Hepatocyte (in vitro differentiated cells): ENCODE measurements at regions not wholly inside any gene's neighbourhood (a gene's known extent, or its start where the extent isn't known, plus 50 kb on each side); places are given as distances from the start of the nearest gene placed in this dataset.
"Not testable (repeated sequence)": the region's sequence is repeated elsewhere in the genome, so short reads cannot be mapped to it uniquely, and the experiment has no call there.

Experiments used
- DNase-seq: peaks from one replicate; pipeline ENCODE4 v3.0.0-alpha.2; 2016; ENCODE audit warnings: low spot score
- H2AFZ ChIP-seq: fragments of 200-600 bp; sonication (generic); 2 replicates; pipeline ENCODE4 v1.6.0; 2016; ENCODE audit warnings: antibody characterized with exemption, mild to moderate bottlenecking
- H3K27ac ChIP-seq: fragments of 200-600 bp; sonication (generic); 2 replicates; pipeline ENCODE4 v1.5.1; 2016; ENCODE audit warnings: mild to moderate bottlenecking
- H3K27me3 ChIP-seq: fragments of 200-600 bp; sonication (generic); 2 replicates; pipeline ENCODE4 v1.6.1; 2016
- H3K36me3 ChIP-seq: fragments of 200-600 bp; sonication (generic); replicated peaks from 2 replicates; pipeline ENCODE4 v1.5.1; 2016; ENCODE audit warnings: low read depth; ENCODE audit not compliant: insufficient read depth
- H3K4me1 ChIP-seq: fragments of 200-600 bp; sonication (generic); 2 replicates; pipeline ENCODE4 v1.5.1; 2016; ENCODE audit warnings: mild to moderate bottlenecking, moderate library complexity; ENCODE audit not compliant: insufficient read depth
- H3K4me2 ChIP-seq: fragments of 200-600 bp; sonication (generic); 2 replicates; pipeline ENCODE4 v1.6.0; 2016
- H3K4me3 ChIP-seq: fragments of 200-600 bp; sonication (generic); 2 replicates; pipeline ENCODE4 v1.5.1; 2016; ENCODE audit warnings: mild to moderate bottlenecking
- H3K79me2 ChIP-seq: fragments of 200-600 bp; sonication (generic); 2 replicates; pipeline ENCODE4 v1.6.0; 2017; ENCODE audit warnings: mild to moderate bottlenecking
- H3K9me2 ChIP-seq: fragments of 200-600 bp; sonication (generic); replicated peaks from 2 replicates; pipeline ENCODE4 v1.6.0; 2017; ENCODE audit warnings: mild to moderate bottlenecking; ENCODE audit not compliant: insufficient read depth
- H3K9me3 ChIP-seq: fragments of 200-600 bp; sonication (generic); 2 replicates; pipeline ENCODE4 v1.5.1; 2016; ENCODE audit warnings: low read depth, mild to moderate bottlenecking
- H4K20me1 ChIP-seq: fragments of 200-600 bp; sonication (generic); 2 replicates; pipeline ENCODE4 v1.6.0; 2016; ENCODE audit warnings: mild to moderate bottlenecking; ENCODE audit not compliant: insufficient read depth, poor library complexity, severe bottlenecking
- CTCF ChIP-seq: fragments of 200-600 bp; sonication (generic); IDR thresholded peaks from 2 replicates; pipeline ENCODE4 v1.5.1; 2016; ENCODE audit warnings: antibody characterized with exemption, mild to moderate bottlenecking; ENCODE audit not compliant: poor library complexity
- EZH2 ChIP-seq: fragments of 200-600 bp; sonication (generic); IDR thresholded peaks from 2 replicates; pipeline ENCODE4 v1.6.1; 2016; ENCODE audit warnings: antibody characterized with exemption, mild to moderate bottlenecking, borderline replicate concordance
- EZH2phosphoT487 ChIP-seq: fragments of 200-600 bp; sonication (generic); IDR thresholded peaks from one replicate; pipeline ENCODE4 v1.6.1; 2018; ENCODE audit warnings: antibody characterized with exemption, mild to moderate bottlenecking, low read depth, moderate library complexity; ENCODE audit not compliant: unreplicated experiment, severe bottlenecking
- WGBS: methylation state at CpG from one replicate; pipeline ENCODE4 v1.1.6; 2016; ENCODE audit warnings: low lambda C conversion rate; ENCODE audit errors: missing lambda C conversion rate; 5-methylcytosine and 5-hydroxymethylcytosine counted together

GRCh38 chr6:27797960-27798359 lies 114.2 kb downstream of the OR2B2 start:
- no peaks in the 10 kb centered on the region for H3K27me3 ChIP-seq
- 81% methylated on average over 1 of the region's 1 CpG for WGBS
- H3K4me3 ChIP-seq = no peak overlapping the region
- no peaks in the 10 kb centered on the region for H3K79me2 ChIP-seq
- H3K9me2 ChIP-seq = no peaks in the 10 kb centered on the region
- no peaks in the 10 kb centered on the region for H3K36me3 ChIP-seq
- H3K4me2 ChIP-seq = no peak overlapping the region
- no peak overlapping the region for H2AFZ ChIP-seq
- peaks cover 6% of the 10 kb centered on the region for H3K4me1 ChIP-seq
- TF ChIP-seq CTCF = no peak
- no peak for TF ChIP-seq EZH2phosphoT487
- no peak for TF ChIP-seq EZH2
- no peaks in the 10 kb centered on the region for H4K20me1 ChIP-seq
- no peaks in the 10 kb centered on the region for H3K9me3 ChIP-seq
- H3K27ac ChIP-seq = no peak overlapping the region
- no peak for DNase-seq

GRCh38 chr6:27796736-27797481 lies 115.3 kb downstream of the OR2B2 start:
- not testable (repeated sequence) for H3K4me1 ChIP-seq, H3K9me3 ChIP-seq, H3K36me3 ChIP-seq, H4K20me1 ChIP-seq, H3K4me3 ChIP-seq, H3K9me2 ChIP-seq, H3K27ac ChIP-seq, H3K79me2 ChIP-seq, H3K4me2 ChIP-seq, H3K27me3 ChIP-seq, DNase-seq, H2AFZ ChIP-seq
- 88% methylated on average over 8 of the region's 8 CpGs for WGBS

GRCh38 chr6:27795697-27796494 lies 116.3 kb downstream of the OR2B2 start:
- Histone ChIP-seq H3K9me2 (no peaks in the 10 kb centered on the region), H3K36me3 (no peaks in the 10 kb centered on the region), H3K4me2 (no peak overlapping the region), H3K79me2 (no peaks in the 10 kb centered on the region), H3K4me1 (peaks cover 6% of the 10 kb centered on the region), H3K27ac (no peak overlapping the region), H4K20me1 (no peaks in the 10 kb centered on the region), H3K27me3 (no peaks in the 10 kb centered on the region), H3K4me3 (no peak overlapping the region), H3K9me3 (no peaks in the 10 kb centered on the region), H2AFZ (no peak overlapping the region)
- peak; percentile 94 for DNase-seq
- WGBS = 5% methylated on average over 5 of the region's 5 CpGs
- TF ChIP-seq EZH2phosphoT487 = no peak
- no peak for TF ChIP-seq EZH2
- TF ChIP-seq CTCF = peak; percentile 86

GRCh38 chr6:27791182-27791943 lies 120.8 kb downstream of the OR2B2 start:
- peak; percentile 83 for DNase-seq
- Histone ChIP-seq H3K36me3 (no peaks in the 10 kb centered on the region), H3K79me2 (no peaks in the 10 kb centered on the region), H2AFZ (peak overlapping the region; percentile 79), H3K9me2 (no peaks in the 10 kb centered on the region), H3K4me3 (peak overlapping the region; percentile 55), H3K27ac (peak overlapping the region; percentile 93), H4K20me1 (no peaks in the 10 kb centered on the region), H3K4me1 (peaks cover 6% of the 10 kb centered on the region), H3K4me2 (peak overlapping the region; percentile 95), H3K9me3 (no peaks in the 10 kb centered on the region), H3K27me3 (no peaks in the 10 kb centered on the region)
- 3% methylated on average over 22 of the region's 22 CpGs for WGBS
- TF ChIP-seq EZH2 (no peak), EZH2phosphoT487 (no peak), CTCF (no peak)

- not testable (repeated sequence) for H3K4me1 ChIP-seq, H3K36me3 ChIP-seq, DNase-seq, H3K9me2 ChIP-seq, H3K9me3 ChIP-seq, H3K4me3 ChIP-seq, H2AFZ ChIP-seq, H3K27me3 ChIP-seq, H4K20me1 ChIP-seq, H3K27ac ChIP-seq, H3K79me2 ChIP-seq, H3K4me2 ChIP-seq
- WGBS = 96% methylated on average over 17 of the region's 17 CpGs
These were observed 123.8 kb downstream of the OR2B2 start for GRCh38 chr6:27788376-27788775.
